Ovary (tissue), 3 donors: ENCODE measurements at regions not wholly inside any gene's neighbourhood (a gene's known extent, or its start where the extent isn't known, plus 50 kb on each side); places are given as distances from the start of the nearest gene placed in this dataset.

ENCODE experiments used
- EP300 ChIP-seq: sonication (generic); formaldehyde crosslinking; IDR thresholded peaks from one replicate; pipeline ENCODE4 v1.6.1; 2017; ENCODE audit warnings: antibody characterized with exemption
- POLR2A ChIP-seq: fragments of 450-650 bp; IDR thresholded peaks from one replicate; pipeline ENCODE4 v1.6.1; 2017; ENCODE audit warnings: antibody characterized with exemption, mild to moderate bottlenecking, moderate library complexity
- TF ChIP-seq, protein P1 (sequence below), 3 donors: fragments of 450-650 bp in 2 of 3; fragments of 200-600 bp in 1 of 3; IDR thresholded peaks; one replicate each; pipeline versions ENCODE4 v1.5.1 to v1.8.0; 2016 to 2022; ENCODE audit warnings: antibody characterized with exemption in 3 of 3, mild to moderate bottlenecking in 1 of 3
- donor health status: DM: no; HTN: no; CAD: no.

DNA sequence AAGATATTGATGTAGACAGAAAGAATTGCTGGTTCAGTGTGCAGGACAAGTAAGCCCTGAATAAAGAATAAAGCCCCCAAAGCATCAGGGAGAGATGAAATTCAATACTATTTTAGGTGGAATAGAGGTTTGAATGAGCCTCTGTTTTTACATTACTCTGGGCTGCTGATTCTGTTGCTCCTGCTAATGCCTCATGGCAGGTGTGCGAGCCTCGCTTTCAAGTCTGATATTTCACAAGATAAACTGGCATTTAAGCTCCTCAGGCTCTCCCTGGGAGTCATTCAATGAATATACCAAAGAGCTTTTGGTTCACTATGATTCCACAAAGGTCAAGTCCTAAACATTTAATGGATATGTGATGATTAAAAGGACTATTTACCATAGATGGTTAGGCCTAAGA is 601.0 kb upstream of the SLC39A10 start:
- TF ChIP-seq, protein P1, sequence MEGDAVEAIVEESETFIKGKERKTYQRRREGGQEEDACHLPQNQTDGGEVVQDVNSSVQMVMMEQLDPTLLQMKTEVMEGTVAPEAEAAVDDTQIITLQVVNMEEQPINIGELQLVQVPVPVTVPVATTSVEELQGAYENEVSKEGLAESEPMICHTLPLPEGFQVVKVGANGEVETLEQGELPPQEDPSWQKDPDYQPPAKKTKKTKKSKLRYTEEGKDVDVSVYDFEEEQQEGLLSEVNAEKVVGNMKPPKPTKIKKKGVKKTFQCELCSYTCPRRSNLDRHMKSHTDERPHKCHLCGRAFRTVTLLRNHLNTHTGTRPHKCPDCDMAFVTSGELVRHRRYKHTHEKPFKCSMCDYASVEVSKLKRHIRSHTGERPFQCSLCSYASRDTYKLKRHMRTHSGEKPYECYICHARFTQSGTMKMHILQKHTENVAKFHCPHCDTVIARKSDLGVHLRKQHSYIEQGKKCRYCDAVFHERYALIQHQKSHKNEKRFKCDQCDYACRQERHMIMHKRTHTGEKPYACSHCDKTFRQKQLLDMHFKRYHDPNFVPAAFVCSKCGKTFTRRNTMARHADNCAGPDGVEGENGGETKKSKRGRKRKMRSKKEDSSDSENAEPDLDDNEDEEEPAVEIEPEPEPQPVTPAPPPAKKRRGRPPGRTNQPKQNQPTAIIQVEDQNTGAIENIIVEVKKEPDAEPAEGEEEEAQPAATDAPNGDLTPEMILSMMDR (IDR thresholded peaks at IDR 0.05): no peak
- TF ChIP-seq POLR2A (no peak), EP300 (no peak)
